SJSA1 (cell line): ENCODE measurements at regions not wholly inside any gene's neighbourhood (a gene's known extent, or its start where the extent isn't known, plus 50 kb on each side); places are given as distances from the start of the nearest gene placed in this dataset.

ENCODE experiments used
- DNase-seq, 2 experiments: peaks; one replicate each; pipeline ENCODE4 v3.0.0-alpha.2; 2015 to 2020; ENCODE audit warnings: low spot score in 2 of 2, low read depth in 1 of 2
- H3K27ac ChIP-seq: fragments of 250-450 bp; sonication (Bioruptor Pico); 2 replicates; pipeline ENCODE4 v1.5.1; 2020; ENCODE audit warnings: mild to moderate bottlenecking, moderate library complexity
- H3K27me3 ChIP-seq: fragments of 250-450 bp; sonication (Bioruptor Pico); replicated peaks from 2 replicates; pipeline ENCODE4 v1.5.1; 2020; ENCODE audit warnings: mild to moderate bottlenecking, moderate library complexity
- H3K36me3 ChIP-seq: fragments of 250-450 bp; sonication (Bioruptor Pico); 2 replicates; pipeline ENCODE4 v1.5.1; 2020; ENCODE audit warnings: mild to moderate bottlenecking
- H3K4me1 ChIP-seq: fragments of 250-450 bp; sonication (Bioruptor Pico); replicated peaks from 2 replicates; pipeline ENCODE4 v1.6.1; 2021; ENCODE audit warnings: mild to moderate bottlenecking
- H3K4me3 ChIP-seq: fragments of 250-450 bp; sonication (Bioruptor Pico); 2 replicates; pipeline ENCODE4 v1.5.1; 2020; ENCODE audit warnings: mild to moderate bottlenecking
- H3K9me3 ChIP-seq: fragments of 250-450 bp; sonication (Bioruptor Pico); replicated peaks from 2 replicates; pipeline ENCODE4 v1.5.1; 2020; ENCODE audit warnings: mild to moderate bottlenecking

DNA sequence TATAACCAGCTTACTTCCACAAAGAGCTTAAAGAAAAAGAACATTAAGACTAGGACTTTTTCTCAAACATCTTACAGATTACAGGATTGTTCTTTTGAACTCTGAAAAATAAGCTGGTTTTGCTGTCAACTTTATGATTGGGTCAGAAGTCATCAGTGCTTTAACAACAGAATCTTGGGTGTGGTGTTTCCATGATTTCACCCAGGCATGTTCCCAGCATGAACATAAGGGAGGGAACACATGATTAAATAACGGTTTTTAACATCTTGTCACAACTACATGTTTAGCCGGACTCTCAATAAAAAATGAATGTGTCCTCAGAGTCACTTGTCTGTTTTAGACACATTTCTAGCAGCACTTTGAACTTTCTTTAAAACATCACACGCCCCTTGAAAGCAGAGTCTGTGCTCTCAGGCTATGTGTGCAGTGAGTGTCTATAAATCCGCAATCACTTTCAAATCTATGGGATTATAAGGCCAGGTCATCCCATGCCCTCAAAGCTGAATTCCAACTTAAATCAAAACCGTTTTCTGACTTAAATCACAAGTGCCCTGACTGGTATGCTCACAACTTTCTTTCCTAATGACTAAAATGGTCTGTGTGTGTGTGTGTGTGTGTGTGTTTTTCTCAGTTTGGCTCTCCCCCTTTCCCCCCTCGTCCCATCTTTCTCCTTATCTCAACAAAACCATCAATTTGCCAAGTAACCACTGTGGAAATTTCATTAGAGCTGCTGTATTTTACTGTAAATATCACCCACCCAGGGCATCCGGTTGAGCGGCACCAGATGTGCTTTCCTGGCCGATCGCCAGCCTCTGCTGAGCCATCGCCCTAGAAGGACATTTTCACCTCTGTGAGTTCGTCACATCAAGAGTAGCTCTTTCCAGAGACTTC, 216.8 kb upstream of the DTNBP1 start:
- H3K27ac ChIP-seq = peak overlapping the region; percentile 27
- H3K27me3 ChIP-seq = no peaks in the 10 kb centered on the region
- no peaks in the 10 kb centered on the region for H3K9me3 ChIP-seq
- H3K4me3 ChIP-seq = no peak overlapping the region
- H3K36me3 ChIP-seq = no peaks in the 10 kb centered on the region
- peak; percentile 68 to 79 for DNase-seq
- H3K4me1 ChIP-seq = peaks cover 36% of the 10 kb centered on the region

DNA sequence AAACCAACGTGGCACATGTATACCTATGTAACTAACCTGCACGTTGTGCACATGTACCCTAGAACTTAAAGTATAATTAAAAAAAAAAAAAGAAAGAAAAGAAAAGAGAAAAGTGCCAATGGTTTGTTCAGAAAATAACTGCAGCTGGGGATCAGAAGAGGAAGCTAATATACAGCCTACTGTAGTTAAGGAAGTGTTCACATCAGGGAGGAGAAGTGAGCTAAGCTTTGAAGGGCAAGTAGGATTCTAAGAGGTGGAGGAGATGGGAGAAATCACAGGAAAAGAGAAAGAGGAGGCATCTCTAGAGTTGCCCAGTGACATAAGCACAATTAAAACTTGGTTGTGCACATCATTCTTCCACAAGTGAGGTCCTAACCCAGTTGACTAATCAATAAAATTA, 214.4 kb upstream of the DTNBP1 start:
- Histone ChIP-seq H3K27ac (no peak overlapping the region), H3K36me3 (no peaks in the 10 kb centered on the region), H3K9me3 (no peaks in the 10 kb centered on the region), H3K4me1 (peaks cover 59% of the 10 kb centered on the region), H3K27me3 (no peaks in the 10 kb centered on the region), H3K4me3 (no peak overlapping the region)
- DNase-seq = no peak

DNA sequence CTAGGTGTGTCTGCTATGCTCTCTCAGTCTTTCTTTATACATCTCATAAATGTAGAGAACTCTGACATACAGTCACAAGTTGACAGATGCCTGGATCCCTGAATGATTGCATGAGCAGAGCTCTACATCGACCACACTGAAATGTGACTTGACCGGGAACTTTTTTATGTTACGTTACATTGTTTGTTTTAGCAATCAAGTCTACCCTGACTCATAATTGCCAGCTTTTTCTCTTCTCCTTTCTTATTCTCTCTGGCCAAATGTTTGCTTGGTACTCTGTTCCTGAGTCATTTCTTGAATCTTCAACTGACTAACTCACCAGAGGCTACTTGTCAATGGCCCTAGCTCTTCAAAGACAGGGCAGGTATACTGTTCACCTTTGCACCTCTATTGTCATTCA, 213.6 kb upstream of the DTNBP1 start:
- no peak overlapping the region for H3K4me3 ChIP-seq
- peak in 1 of 2 experiments; percentile 78 for DNase-seq
- H3K36me3 ChIP-seq = no peaks in the 10 kb centered on the region
- no peaks in the 10 kb centered on the region for H3K27me3 ChIP-seq
- H3K27ac ChIP-seq = peak overlapping the region; percentile 20; the same call in 1 of the 2 replicates
- H3K4me1 ChIP-seq = peaks cover 67% of the 10 kb centered on the region
- H3K9me3 ChIP-seq = no peaks in the 10 kb centered on the region

DNA sequence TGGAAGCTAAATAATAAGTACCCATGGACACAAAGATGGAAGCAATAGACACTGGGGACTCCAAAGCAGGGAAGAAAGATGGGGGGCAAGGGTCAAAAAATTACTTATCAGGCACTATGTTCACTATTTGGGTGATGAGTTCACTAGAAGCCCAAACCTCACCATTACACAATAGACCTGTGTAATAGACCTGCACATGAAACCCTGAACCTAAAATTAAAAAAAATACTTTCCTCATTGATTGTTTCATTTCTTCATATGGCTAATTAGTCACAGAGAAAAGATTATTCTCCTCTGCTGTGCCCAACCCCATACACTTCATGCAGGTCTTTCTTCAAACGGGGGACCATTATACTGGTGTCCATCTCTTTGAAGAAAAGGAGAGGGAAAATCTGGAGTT, 213.0 kb upstream of the DTNBP1 start:
- Histone ChIP-seq H3K4me1 (peaks cover 72% of the 10 kb centered on the region), H3K4me3 (no peak overlapping the region), H3K27me3 (no peaks in the 10 kb centered on the region), H3K27ac (peak overlapping the region; percentile 60), H3K9me3 (no peaks in the 10 kb centered on the region), H3K36me3 (no peaks in the 10 kb centered on the region)
- no peak for DNase-seq

DNA sequence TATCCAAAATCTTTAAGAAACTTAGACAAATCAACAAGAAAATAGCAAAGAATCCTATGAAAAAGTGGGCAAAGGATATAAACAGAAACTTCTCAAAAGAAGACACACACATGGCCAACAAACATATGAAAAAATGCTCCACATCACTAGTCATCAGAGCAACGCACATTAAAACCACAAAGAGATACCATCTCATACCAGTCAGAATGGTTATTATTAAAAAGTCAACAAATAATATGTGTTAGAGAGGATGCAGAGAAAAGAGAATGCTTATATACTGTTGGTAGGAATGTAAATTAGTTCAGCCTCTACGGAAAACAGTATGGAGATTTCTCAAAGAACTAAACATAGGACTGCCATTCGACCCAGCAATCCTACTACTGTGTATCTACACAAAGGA, 212.0 kb upstream of the DTNBP1 start:
- Histone ChIP-seq H3K27me3 (no peaks in the 10 kb centered on the region), H3K9me3 (no peaks in the 10 kb centered on the region), H3K4me1 (peaks cover 72% of the 10 kb centered on the region), H3K4me3 (no peak overlapping the region), H3K36me3 (no peaks in the 10 kb centered on the region), H3K27ac (peak overlapping the region; percentile 75)
- peak in 1 of 2 experiments; percentile 83 for DNase-seq

DNA sequence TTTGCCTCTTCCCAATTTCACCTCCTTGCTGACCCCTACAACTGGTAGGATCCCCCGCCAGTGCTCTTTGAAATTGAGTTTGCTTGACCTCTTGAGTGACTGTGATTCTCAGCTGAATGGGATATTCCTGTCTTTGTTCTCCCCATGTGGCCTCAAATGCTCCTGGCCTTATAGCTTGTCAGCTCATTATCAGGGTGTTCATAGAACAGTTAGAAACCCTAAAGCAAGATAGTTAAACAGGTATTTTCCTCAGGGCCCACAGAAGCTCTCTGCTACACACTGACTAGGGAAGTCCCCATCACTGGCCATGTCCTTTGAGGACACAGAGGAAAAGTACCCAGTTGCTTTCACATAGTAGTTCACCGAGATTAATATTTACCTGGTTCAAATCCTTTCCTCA, 211.5 kb upstream of the DTNBP1 start:
- Histone ChIP-seq H3K4me3 (no peak overlapping the region), H3K9me3 (no peaks in the 10 kb centered on the region), H3K27ac (peak overlapping the region; percentile 75), H3K4me1 (peaks cover 67% of the 10 kb centered on the region), H3K36me3 (no peaks in the 10 kb centered on the region), H3K27me3 (no peaks in the 10 kb centered on the region)
- DNase-seq = no peak

DNA sequence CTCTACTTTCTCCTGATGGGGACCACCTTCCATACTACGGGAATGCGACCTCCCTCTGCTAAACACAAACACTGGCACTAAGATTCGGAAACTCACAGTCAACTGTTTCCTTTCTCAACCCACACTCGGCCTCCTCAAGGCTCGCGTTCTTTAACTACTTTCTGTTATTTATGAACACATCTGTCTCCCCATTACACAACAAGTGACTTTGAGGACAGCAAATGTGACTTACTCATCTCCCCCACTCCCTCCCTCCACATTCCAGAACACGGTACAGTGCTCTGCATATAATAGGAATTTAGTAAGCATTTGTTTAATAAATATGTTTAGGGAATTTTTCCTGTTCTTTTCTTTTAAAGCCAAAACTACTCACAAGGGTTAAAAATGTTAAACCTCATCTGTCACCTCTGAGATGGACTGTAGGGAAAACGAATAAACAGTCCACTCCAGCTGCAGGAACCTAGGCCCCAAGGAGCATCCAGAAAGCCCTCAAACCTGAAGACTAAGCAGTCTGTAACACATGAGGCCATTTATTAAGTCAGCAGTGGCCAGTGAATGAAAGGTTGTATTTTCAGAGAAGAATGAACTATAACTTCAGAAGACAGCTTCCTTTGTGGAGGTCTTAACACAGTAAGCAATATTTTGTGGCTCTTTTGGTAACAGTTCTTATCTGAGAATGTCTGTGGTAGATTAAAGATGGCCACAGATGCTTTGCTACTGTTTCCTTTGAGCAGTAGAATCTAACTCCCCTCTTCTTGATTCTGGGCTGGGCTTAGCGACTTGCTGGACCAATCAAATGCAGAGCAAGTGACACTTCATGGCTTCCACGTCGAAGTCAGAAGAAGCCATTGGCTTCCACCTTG, 209.6 kb upstream of the DTNBP1 start:
- Histone ChIP-seq H3K27ac (peak overlapping the region; percentile 53), H3K9me3 (no peaks in the 10 kb centered on the region), H3K4me3 (no peak overlapping the region), H3K4me1 (peaks cover 63% of the 10 kb centered on the region), H3K36me3 (no peaks in the 10 kb centered on the region), H3K27me3 (no peaks in the 10 kb centered on the region)
- peak; percentile 47 to 58 for DNase-seq

DNA sequence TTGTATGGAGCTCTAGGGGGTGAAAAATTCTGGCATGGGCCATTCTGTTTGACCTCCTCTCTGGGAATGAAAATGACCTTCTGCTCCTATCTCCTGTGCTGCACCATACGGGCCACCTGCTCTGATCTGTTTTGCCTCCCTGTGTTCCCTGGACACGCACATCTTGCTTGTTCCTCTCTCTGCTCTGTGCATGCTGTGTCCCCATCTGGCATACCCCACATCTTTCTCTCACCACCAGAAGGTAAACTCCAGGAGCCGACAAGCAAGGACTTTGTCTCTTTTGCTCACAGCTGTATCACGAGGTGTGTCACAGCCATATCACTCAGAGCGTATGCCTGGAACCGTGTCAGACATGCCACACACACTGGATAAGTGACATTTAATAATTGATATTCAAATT, 208.4 kb upstream of the DTNBP1 start:
- Histone ChIP-seq H3K9me3 (no peaks in the 10 kb centered on the region), H3K27ac (no peak overlapping the region), H3K4me1 (peaks cover 56% of the 10 kb centered on the region), H3K36me3 (no peaks in the 10 kb centered on the region), H3K27me3 (no peaks in the 10 kb centered on the region), H3K4me3 (no peak overlapping the region)
- no peak for DNase-seq

DNA sequence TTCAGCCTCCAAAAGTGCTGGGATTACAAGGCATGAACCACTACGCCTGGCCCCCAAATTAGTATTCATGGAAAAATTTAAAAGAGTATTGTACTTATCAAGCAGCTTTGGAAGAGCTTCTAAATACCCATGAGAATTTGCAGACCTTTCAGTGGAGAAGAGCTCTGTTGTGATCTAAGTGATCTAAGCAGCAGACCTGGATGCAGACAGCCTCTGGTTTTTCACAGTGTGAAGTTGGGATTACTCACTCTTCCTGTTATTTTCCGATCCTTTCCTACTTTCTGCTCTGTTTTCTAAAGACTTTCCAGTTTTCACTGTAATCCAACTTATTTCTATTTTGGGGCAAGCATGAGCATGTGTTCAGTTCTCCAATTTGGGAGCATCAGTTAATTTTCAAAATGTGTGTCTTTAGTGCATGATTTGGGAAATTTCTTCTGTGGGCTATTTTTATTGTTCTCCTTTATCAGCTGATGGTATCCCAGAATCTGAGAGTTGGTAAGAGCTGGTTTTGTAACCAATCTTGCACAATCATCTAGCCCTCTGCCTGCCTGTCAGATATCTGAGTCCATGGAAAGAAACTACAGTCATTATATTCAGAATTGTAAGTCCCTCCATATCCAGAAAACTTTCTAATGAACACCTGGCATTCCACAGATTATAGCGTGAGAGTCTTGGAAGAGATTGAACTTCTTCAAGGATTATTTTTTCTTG, 207.7 kb upstream of the DTNBP1 start:
- Histone ChIP-seq H3K27ac (no peak overlapping the region), H3K9me3 (no peaks in the 10 kb centered on the region), H3K4me3 (no peak overlapping the region), H3K4me1 (peaks cover 48% of the 10 kb centered on the region), H3K36me3 (no peaks in the 10 kb centered on the region), H3K27me3 (no peaks in the 10 kb centered on the region)
- peak in 1 of 2 experiments; percentile 15 for DNase-seq

DNA sequence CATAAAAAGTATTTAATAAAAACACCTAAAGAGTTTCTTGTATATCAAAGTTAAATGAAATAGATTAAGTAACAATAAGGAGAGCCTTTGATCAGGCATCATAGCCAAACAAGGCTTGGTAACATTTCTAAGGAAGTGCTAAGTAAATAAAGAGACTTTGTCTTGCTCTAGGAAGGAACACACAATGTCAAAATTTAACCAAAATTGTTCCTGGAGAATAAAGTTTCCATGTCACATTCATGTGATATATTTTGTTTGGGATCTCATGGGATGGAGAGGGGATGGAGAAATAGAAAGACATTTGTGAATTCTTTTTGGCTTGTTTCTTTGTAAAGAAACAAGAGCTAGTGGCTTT, 201.9 kb upstream of the DTNBP1 start:
- Histone ChIP-seq H3K4me1 (no peaks in the 10 kb centered on the region), H3K27me3 (no peaks in the 10 kb centered on the region), H3K4me3 (no peak overlapping the region), H3K9me3 (no peaks in the 10 kb centered on the region), H3K36me3 (no peaks in the 10 kb centered on the region), H3K27ac (no peak overlapping the region)
- DNase-seq = no peak

DNA sequence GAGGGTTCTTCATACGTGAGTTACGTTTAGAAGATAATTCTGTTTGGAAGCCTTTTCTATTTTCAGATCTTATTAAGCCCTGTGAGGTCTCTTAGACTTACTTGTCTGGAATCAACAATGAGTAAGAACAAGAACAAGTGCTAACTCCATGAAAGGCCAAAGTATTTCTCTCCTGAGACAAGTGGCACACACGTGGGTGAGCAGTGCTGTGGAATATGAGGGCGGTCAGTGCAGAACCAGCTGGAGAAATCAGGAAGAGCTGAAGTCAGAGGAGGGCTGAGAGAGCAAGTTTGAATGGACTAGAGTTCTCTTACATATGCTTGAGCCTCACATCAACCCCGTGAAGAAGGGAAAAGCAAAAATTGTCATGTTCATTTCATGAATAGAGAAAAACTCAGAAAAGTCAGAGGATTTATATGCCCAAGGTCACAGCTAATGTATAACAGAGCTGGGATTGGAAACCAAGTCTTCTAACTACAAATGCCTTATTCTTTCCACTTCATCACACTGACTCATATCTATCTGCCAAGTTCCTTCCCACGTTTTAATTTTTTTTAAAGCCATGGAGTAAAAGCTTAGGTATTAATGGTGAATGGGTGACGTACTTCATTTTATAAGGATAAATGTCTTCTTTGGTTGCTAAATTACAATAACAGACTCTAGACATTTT, 201.3 kb upstream of the DTNBP1 start:
- H3K36me3 ChIP-seq = no peaks in the 10 kb centered on the region
- H3K27ac ChIP-seq = no peak overlapping the region
- H3K4me3 ChIP-seq = no peak overlapping the region
- no peaks in the 10 kb centered on the region for H3K9me3 ChIP-seq
- no peaks in the 10 kb centered on the region for H3K27me3 ChIP-seq
- DNase-seq = no peak
- H3K4me1 ChIP-seq = no peaks in the 10 kb centered on the region

DNA sequence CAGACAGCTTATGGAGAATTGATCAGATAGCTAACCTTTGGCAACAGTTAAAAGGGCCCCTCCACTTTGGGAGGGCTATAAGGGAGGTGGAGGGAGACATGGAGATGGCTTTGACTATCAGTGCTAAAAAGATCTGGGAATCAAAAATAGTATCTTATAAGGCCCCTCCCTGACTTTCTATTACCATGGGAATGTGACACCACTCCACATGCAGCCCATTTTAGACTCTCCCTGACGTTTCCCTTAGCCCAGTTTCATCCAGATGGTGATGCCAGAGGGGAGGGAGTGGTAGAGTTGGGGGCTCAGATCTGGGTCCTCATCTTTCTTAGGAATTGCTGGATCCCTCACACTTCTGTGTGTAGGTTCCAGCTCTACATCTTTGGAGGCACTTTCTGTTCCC, 200.0 kb upstream of the DTNBP1 start:
- Histone ChIP-seq H3K36me3 (no peaks in the 10 kb centered on the region), H3K4me3 (no peak overlapping the region), H3K27ac (no peak overlapping the region), H3K4me1 (no peaks in the 10 kb centered on the region), H3K9me3 (no peaks in the 10 kb centered on the region), H3K27me3 (no peaks in the 10 kb centered on the region)
- DNase-seq = no peak

DNA sequence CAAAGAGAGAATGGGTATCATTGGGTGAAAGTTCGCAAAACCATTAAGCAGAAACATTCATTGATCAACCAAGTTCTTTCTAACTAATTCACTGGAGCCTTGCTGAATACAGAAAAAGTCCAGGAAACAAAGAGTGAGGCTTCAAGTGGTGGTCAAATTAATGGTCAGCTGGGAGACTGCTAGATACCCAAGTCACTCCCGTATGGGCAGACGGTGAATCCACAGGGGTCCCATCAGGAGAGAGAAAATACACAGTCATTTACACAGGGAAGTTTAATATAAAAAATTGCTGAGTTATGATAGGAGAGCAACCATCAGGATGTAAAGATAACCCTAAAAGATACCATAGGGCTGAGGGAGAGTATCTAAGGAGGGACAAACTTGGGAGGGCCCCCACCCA, 198.7 kb upstream of the DTNBP1 start:
- Histone ChIP-seq H3K4me3 (no peak overlapping the region), H3K4me1 (no peaks in the 10 kb centered on the region), H3K36me3 (no peaks in the 10 kb centered on the region), H3K27me3 (no peaks in the 10 kb centered on the region), H3K27ac (no peak overlapping the region), H3K9me3 (no peaks in the 10 kb centered on the region)
- DNase-seq = no peak
